ENCODE measurements at regions not wholly inside any gene's neighbourhood (a gene's known extent, or its start where the extent isn't known, plus 50 kb on each side); places are given as distances from the start of the nearest gene placed in this dataset.
"Not testable (repeated sequence)": the region's sequence is repeated elsewhere in the genome, so short reads cannot be mapped to it uniquely, and the experiment has no call there.

DNA sequence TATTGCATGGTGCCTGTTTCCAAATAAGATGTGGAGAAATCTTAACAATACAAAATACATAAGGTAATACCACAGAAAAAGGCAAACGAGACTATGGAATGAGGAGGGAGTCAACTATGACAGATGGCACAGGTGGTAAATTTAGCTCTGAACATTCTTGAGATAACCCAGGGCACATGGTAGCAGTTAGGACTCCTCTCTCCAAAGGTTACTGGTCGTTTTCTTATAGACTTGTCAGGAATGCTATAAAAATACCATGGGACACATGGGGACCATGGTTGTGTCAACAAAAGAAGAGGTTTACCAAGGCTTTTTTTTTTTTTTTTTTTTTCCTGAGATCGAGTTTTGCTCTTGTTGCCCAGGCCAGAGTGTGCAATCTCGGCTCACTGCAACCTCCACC, 209.4 kb upstream of the RFX3 start:
- Histone ChIP-seq H3K27ac (ENCODE audit: low read length) (no peak overlapping the region), H3K27me3 (ENCODE audit: low read depth, low read length) (peaks cover 4% of the 10 kb centered on the region; the same call in 1 of the 2 replicates), H2AFZ (ENCODE audit: low read depth, low read length) (no peak overlapping the region), H3K4me3 (ENCODE audit: low read length) (no peak overlapping the region), H3K4me2 (ENCODE audit: low read length) (no peak overlapping the region), H4K20me1 (ENCODE audit: insufficient read depth, low read length) (no peaks in the 10 kb centered on the region), H3K4me1 (ENCODE audit: low read length) (peaks cover 9% of the 10 kb centered on the region), H3K9ac (ENCODE audit: low read length) (no peak overlapping the region), H3K36me3 (replicated peaks; ENCODE audit: low read depth, low read length) (no peaks in the 10 kb centered on the region), H3K79me2 (ENCODE audit: low read length) (no peaks in the 10 kb centered on the region), H3K9me3 (ENCODE audit: insufficient read depth, low read length) (no peaks in the 10 kb centered on the region)
- TF ChIP-seq, protein P1, sequence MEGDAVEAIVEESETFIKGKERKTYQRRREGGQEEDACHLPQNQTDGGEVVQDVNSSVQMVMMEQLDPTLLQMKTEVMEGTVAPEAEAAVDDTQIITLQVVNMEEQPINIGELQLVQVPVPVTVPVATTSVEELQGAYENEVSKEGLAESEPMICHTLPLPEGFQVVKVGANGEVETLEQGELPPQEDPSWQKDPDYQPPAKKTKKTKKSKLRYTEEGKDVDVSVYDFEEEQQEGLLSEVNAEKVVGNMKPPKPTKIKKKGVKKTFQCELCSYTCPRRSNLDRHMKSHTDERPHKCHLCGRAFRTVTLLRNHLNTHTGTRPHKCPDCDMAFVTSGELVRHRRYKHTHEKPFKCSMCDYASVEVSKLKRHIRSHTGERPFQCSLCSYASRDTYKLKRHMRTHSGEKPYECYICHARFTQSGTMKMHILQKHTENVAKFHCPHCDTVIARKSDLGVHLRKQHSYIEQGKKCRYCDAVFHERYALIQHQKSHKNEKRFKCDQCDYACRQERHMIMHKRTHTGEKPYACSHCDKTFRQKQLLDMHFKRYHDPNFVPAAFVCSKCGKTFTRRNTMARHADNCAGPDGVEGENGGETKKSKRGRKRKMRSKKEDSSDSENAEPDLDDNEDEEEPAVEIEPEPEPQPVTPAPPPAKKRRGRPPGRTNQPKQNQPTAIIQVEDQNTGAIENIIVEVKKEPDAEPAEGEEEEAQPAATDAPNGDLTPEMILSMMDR (IDR thresholded peaks at IDR 0.05; ENCODE audit: low read depth, low read length), result no peak
- TF ChIP-seq EZH2phosphoT487 (IDR thresholded peaks at IDR 0.05; ENCODE audit: low read depth), result no peak

DNA sequence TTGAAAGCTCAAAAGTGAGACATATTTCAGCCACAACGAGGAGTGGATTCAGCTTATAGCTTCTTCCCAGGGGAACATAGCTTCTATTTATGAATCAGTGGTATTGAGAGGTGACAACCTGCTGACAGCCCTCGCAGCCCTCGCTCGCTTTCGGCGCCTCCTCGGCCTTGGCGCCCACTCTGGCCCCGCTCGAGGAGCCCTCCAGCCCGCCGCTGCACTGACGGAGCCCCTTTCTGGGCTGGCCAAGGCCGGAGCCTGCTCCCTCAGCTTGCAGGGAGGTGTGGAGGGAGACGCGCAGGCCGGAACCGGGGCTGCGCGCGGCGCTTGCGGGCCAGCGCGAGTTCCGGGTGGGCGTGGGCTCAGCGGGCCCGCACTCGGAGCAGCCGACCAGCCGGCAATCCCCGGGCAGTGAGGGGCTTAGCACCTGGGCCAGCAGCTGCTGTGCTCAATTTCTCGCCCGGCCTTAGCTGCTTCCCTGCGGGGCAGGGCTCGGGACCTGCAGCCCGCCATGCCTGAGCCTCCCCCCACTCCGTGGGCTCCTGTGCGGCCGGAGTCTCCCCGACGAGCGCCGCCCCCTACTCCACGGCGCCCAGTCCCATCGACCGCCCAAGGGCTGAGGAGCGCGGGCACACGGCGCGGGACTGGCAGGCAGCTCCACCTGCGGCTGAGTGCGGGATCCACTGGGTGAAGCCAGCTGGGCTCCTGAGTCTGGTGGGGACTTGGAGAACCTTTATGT, 207.9 kb upstream of the RFX3 start:
- not testable (repeated sequence) for H3K79me2 ChIP-seq (ENCODE audit: low read length); H3K4me2 ChIP-seq (ENCODE audit: low read length); H3K36me3 ChIP-seq (replicated peaks; ENCODE audit: low read depth, low read length); H3K9ac ChIP-seq (ENCODE audit: low read length); H4K20me1 ChIP-seq (ENCODE audit: insufficient read depth, low read length); H3K27ac ChIP-seq (ENCODE audit: low read length); H3K4me3 ChIP-seq (ENCODE audit: low read length); H3K9me3 ChIP-seq (ENCODE audit: insufficient read depth, low read length); H3K27me3 ChIP-seq (ENCODE audit: low read depth, low read length); H2AFZ ChIP-seq (ENCODE audit: low read depth, low read length)
- H3K4me1 ChIP-seq (ENCODE audit: low read length), result peaks cover 11% of the 10 kb centered on the region

DNA sequence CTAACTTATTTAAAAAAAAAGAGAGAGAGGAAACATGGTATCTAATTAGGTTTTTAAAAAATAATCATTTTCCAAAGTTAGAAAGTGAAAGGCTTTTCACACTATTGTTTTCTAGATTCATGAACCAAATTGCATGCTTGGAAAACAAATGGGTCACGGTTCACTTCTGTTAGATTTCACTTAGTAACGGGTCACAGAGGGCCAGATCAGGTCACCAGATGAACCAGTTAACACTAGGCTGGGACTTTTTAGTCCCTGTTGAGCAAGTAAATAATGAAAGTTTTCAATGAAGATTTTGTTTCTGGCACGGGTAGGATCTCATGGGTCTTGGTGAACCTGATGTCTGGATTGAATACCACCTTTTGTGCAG, 207.2 kb upstream of the RFX3 start:
- Histone ChIP-seq H3K4me2 (ENCODE audit: low read length) (0 out of 2 replicates have a peak overlapping the region, but pooled peaks have one; percentile 57), H2AFZ (ENCODE audit: low read depth, low read length) (no peak overlapping the region), H3K9ac (ENCODE audit: low read length) (no peak overlapping the region), H3K4me1 (ENCODE audit: low read length) (peaks cover 11% of the 10 kb centered on the region), H4K20me1 (ENCODE audit: insufficient read depth, low read length) (no peaks in the 10 kb centered on the region), H3K27me3 (ENCODE audit: low read depth, low read length) (no peaks in the 10 kb centered on the region; the same call in 1 of the 2 replicates), H3K79me2 (ENCODE audit: low read length) (no peaks in the 10 kb centered on the region), H3K27ac (ENCODE audit: low read length) (no peak overlapping the region), H3K4me3 (ENCODE audit: low read length) (no peak overlapping the region), H3K36me3 (replicated peaks; ENCODE audit: low read depth, low read length) (no peaks in the 10 kb centered on the region), H3K9me3 (ENCODE audit: insufficient read depth, low read length) (no peaks in the 10 kb centered on the region)
- TF ChIP-seq EZH2phosphoT487 (IDR thresholded peaks at IDR 0.05; ENCODE audit: low read depth), result no peak
- TF ChIP-seq, protein P1 (IDR thresholded peaks at IDR 0.05; ENCODE audit: low read depth, low read length), result no peak

DNA sequence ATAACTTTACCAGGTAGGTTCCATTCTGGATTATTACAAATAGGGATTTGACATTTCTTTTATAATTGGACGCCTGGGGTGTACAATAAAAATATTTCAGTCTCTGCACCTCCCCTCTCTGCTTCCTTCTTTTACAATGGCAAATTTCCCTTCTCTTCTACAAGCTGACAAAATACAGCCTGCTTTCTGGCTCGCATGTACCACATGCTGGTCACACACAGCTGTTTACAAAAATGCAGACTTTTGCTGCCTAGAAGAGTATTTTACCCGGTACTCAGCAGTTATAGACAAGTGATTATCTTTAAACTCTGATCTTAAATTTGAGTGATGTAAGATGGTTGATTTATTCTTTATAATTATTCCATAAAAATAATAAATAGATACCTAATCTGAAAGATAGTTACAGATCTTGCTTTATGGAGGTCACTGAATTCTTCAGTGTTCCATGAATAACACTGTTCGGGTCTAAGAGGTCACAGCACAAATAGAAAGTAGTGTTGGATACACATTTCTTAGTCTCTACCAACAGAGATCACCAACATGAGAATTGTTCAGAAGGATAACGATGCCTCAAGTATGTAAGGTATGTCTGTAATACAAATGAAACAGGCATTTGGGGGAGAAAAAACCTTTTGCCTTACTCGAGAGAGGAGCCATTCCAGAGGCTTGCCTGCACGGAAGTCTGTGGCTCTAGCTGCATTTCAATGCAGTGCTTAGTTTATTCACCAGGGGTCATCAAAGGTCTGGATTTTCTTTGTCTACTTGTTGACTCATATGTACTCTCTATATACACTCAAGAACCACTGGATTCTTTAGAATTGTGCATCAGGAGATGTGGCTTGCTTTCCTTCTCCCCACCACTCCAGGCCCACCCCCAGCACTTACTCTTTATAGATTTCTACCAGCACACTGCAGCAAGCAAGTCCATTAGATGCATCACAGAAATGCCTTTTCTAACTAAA, 206.6 kb upstream of the RFX3 start:
- H4K20me1 ChIP-seq (ENCODE audit: insufficient read depth, low read length), result no peaks in the 10 kb centered on the region
- peak overlapping the region; percentile 57 for H3K4me2 ChIP-seq (ENCODE audit: low read length)
- no peaks in the 10 kb centered on the region for H3K36me3 ChIP-seq (replicated peaks; ENCODE audit: low read depth, low read length)
- no peaks in the 10 kb centered on the region for H3K27me3 ChIP-seq (ENCODE audit: low read depth, low read length)
- no peak for TF ChIP-seq EZH2phosphoT487 (IDR thresholded peaks at IDR 0.05; ENCODE audit: low read depth)
- TF ChIP-seq, protein P1 (IDR thresholded peaks at IDR 0.05; ENCODE audit: low read depth, low read length), result peak; percentile 79
- H2AFZ ChIP-seq (ENCODE audit: low read depth, low read length), result peak overlapping the region; percentile 87; the same call in 1 of the 2 replicates
- peak overlapping the region; percentile 65 for H3K4me3 ChIP-seq (ENCODE audit: low read length)
- no peaks in the 10 kb centered on the region for H3K79me2 ChIP-seq (ENCODE audit: low read length)
- H3K9ac ChIP-seq (ENCODE audit: low read length), result no peak overlapping the region; the same call in 1 of the 2 replicates
- H3K27ac ChIP-seq (ENCODE audit: low read length), result no peak overlapping the region
- no peaks in the 10 kb centered on the region for H3K9me3 ChIP-seq (ENCODE audit: insufficient read depth, low read length)
- H3K4me1 ChIP-seq (ENCODE audit: low read length), result peaks cover 11% of the 10 kb centered on the region
